Stimulated activated CD4-positive, alpha-beta T cell treated with anti-CD3 and anti-CD28 coated beads, TNF-alpha, amount 100 ng/mL, for 24 hours (primary cell): ENCODE measurements at regions not wholly inside any gene's neighbourhood (a gene's known extent, or its start where the extent isn't known, plus 50 kb on each side); places are given as distances from the start of the nearest gene placed in this dataset.

Source experiments
- DNase-seq, 3 experiments: peaks; one replicate each; pipeline ENCODE4 v3.0.0-alpha.2; 2020; ENCODE audit warnings: low read depth in 3 of 3

- DNase-seq = no peak
Observed at GRCh38 chr2:198220763-198221610, 416.6 kb downstream of the PLCL1 start.

DNA sequence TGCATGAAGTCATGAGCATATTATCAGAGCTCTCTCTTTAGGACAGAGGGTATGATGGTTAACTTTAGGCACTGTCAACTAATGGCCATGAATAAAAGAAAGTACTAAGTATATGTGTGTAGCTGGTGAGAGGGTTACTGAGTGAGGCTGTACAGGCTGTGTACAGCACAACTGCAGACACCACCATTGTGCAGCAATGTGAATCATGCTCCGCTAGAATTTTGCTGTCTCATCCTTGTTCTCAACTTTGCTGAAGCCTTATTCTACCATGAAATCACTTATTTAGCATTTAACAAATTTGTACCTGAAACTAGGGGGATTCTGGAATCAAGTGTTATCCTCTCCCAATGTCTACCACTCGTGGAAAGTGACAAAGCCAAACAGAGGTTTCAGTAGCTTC, 414.9 kb downstream of the PLCL1 start:
- DNase-seq = no peak

DNA sequence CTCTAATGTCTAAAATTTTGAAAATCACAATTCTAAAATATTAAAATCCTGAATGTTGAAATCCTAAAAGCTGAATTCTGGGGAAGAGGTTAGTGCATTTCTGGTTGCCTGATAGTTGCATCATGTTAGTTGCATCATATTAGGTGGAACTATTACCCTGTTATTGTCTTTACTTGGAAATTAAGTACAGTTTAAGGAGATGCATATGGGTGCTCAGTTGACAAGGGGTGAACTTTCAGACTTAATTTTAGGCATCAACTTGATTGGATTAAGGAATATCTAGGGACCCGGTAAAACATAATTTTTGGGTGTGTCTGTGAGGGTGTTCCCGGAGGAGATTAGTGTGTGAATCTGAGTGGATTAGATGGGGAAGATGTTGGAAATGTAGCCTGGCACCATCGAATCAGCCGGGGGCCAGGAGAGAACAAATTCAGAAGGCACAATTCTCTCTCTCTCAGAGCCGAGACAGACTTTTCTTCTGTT, 409.8 kb downstream of the PLCL1 start:
- DNase-seq = no peak

- DNase-seq = no peak
Observed at GRCh38 chr2:198213253-198213652, 408.9 kb downstream of the PLCL1 start.

DNA sequence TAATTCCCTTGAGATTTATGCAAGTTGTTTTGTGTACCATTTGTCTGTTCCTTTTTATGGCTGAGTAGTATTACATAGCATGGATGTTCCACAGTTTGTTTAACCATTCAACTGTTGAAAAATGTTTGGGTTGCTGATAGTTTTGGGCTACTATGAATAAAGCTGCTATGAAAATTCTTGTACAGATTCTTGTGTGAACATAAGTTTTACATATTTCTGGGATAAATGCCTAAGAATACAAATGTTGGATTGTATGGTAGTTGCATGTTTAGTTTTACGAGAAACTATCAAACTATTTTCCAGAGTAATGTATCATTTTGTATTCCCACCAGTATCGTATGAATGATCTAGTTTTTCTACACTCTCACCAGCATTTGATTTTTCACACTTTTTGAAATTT, 407.3 kb downstream of the PLCL1 start:
- DNase-seq = no peak

DNA sequence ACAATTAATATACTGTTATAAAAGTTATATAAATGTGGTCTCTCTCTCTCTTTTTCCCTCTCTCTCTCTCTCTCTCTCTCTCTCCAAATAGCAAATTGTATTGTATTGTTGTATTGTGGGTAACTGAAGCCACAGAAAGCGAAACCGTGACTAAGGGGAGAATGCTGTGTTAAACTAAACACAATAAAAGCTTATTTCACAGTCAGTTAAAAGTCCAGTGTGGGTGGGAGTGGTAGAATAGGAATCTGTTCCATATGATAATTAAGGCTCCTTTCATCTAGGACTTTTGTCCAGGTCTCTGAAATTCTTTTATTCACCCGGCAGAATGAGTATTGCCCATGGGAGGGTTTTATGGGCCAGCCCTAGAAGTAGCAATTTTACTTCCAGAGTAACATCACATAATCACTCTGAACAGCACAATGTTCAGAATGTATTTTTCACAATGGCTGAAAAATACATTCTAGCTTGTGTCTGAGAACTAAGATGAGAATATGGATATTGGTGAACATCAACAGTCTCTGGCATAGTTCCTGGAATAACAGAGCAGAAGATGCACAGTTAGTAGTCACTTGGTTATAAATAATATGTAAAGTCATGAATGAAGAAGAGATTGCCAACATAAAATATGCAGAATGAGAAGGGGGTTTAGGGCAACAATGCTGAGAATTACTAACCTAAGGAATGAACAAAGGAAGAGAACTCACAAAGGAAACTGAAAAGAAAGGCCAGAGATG, 399.1 kb downstream of the PLCL1 start:
- DNase-seq = no peak
